ENCODE measurements at regions not wholly inside any gene's neighbourhood (a gene's known extent, or its start where the extent isn't known, plus 50 kb on each side); places are given as distances from the start of the nearest gene placed in this dataset.

GRCh38 chr17:77685881-77686486, 272.5 kb upstream of the TNRC6C start:
- TF ChIP-seq CTCF (conservative IDR thresholded peaks at IDR 0.05; ENCODE audit: low read depth, low read length): no peak
- no peak overlapping the region for H3K4me2 ChIP-seq
- no peaks in the 10 kb centered on the region for H3K36me3 ChIP-seq (ENCODE audit: insufficient read depth)
- no peak overlapping the region for H2AFZ ChIP-seq (ENCODE audit: low read depth)
- H3K9ac ChIP-seq: no peak overlapping the region
- H3K27me3 ChIP-seq (ENCODE audit: insufficient read depth, low read depth): no peaks in the 10 kb centered on the region; the same call in 1 of the 2 replicates
- H3K79me2 ChIP-seq (ENCODE audit: insufficient read depth, low read depth): no peaks in the 10 kb centered on the region
- no peak overlapping the region for H3K4me3 ChIP-seq (IDR thresholded peaks at IDR 0.05; ENCODE audit: insufficient read depth, low read depth, low read length)
- H3K4me1 ChIP-seq (ENCODE audit: low read depth, poor library complexity, severe bottlenecking): peaks cover 3% of the 10 kb centered on the region
- no peak overlapping the region for H3K27ac ChIP-seq
- no peaks in the 10 kb centered on the region for H4K20me1 ChIP-seq (ENCODE audit: insufficient read depth)

DNA sequence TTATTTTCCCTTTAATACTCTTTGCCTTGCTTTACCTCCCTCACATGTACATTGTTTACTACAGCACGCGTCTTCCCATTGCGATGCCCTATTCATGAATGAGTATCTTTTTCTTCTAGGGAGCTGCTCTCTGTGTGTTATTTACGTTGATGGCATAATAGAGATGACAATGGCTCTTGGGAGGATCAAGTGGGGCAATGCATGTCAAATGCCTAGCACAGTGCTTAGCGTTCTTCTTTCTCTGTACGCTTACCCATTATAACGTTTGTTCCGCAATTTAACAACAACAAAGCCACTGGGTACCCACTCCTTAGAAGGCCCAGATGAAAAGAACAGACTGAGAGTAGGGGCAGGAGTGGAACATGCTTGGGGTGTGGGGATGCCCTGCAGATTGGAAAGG, 271.6 kb upstream of the TNRC6C start:
- Histone ChIP-seq H3K79me2 (ENCODE audit: insufficient read depth, low read depth) (no peaks in the 10 kb centered on the region), H4K20me1 (ENCODE audit: insufficient read depth) (no peaks in the 10 kb centered on the region), H3K9ac (no peak overlapping the region), H2AFZ (ENCODE audit: low read depth) (no peak overlapping the region), H3K36me3 (ENCODE audit: insufficient read depth) (no peaks in the 10 kb centered on the region), H3K4me1 (ENCODE audit: low read depth, poor library complexity, severe bottlenecking) (peaks cover 3% of the 10 kb centered on the region), H3K4me2 (no peak overlapping the region), H3K4me3 (IDR thresholded peaks at IDR 0.05; ENCODE audit: insufficient read depth, low read depth, low read length) (no peak overlapping the region), H3K27ac (no peak overlapping the region), H3K27me3 (ENCODE audit: insufficient read depth, low read depth) (no peaks in the 10 kb centered on the region; the same call in 1 of the 2 replicates)
- TF ChIP-seq CTCF (conservative IDR thresholded peaks at IDR 0.05; ENCODE audit: low read depth, low read length): no peak

GRCh38 chr17:77687417-77687816, 271.1 kb upstream of the TNRC6C start:
- H3K4me3 ChIP-seq (IDR thresholded peaks at IDR 0.05; ENCODE audit: insufficient read depth, low read depth, low read length): no peak overlapping the region

GRCh38 chr17:77687921-77688320, 270.6 kb upstream of the TNRC6C start:
- peaks cover 3% of the 10 kb centered on the region for H3K4me1 ChIP-seq (ENCODE audit: low read depth, poor library complexity, severe bottlenecking)
- H4K20me1 ChIP-seq (ENCODE audit: insufficient read depth): no peaks in the 10 kb centered on the region
- no peaks in the 10 kb centered on the region for H3K36me3 ChIP-seq (ENCODE audit: insufficient read depth)
- no peak for TF ChIP-seq CTCF (conservative IDR thresholded peaks at IDR 0.05; ENCODE audit: low read depth, low read length)
- no peaks in the 10 kb centered on the region; the same call in 1 of the 2 replicates for H3K27me3 ChIP-seq (ENCODE audit: insufficient read depth, low read depth)
- no peak overlapping the region for H3K27ac ChIP-seq
- no peak overlapping the region for H2AFZ ChIP-seq (ENCODE audit: low read depth)
- no peak overlapping the region for H3K4me2 ChIP-seq
- H3K4me3 ChIP-seq (IDR thresholded peaks at IDR 0.05; ENCODE audit: insufficient read depth, low read depth, low read length): no peak overlapping the region
- no peaks in the 10 kb centered on the region for H3K79me2 ChIP-seq (ENCODE audit: insufficient read depth, low read depth)
- H3K9ac ChIP-seq: no peak overlapping the region

More at GRCh38 chr17:77687417-77687816, 271.1 kb upstream of the TNRC6C start:
- no peak overlapping the region for H3K27ac ChIP-seq
- H3K27me3 ChIP-seq (ENCODE audit: insufficient read depth, low read depth): no peaks in the 10 kb centered on the region; the same call in 1 of the 2 replicates
- no peaks in the 10 kb centered on the region for H4K20me1 ChIP-seq (ENCODE audit: insufficient read depth)
- peaks cover 3% of the 10 kb centered on the region for H3K4me1 ChIP-seq (ENCODE audit: low read depth, poor library complexity, severe bottlenecking)
- TF ChIP-seq CTCF (conservative IDR thresholded peaks at IDR 0.05; ENCODE audit: low read depth, low read length): no peak
- H3K9ac ChIP-seq: no peak overlapping the region
- H3K79me2 ChIP-seq (ENCODE audit: insufficient read depth, low read depth): no peaks in the 10 kb centered on the region
- no peak overlapping the region for H3K4me2 ChIP-seq
- no peak overlapping the region for H2AFZ ChIP-seq (ENCODE audit: low read depth)
- H3K36me3 ChIP-seq (ENCODE audit: insufficient read depth): no peaks in the 10 kb centered on the region
